Mesenchymal stem cell (in vitro differentiated cells and primary cell): ENCODE measurements at regions not wholly inside any gene's neighbourhood (a gene's known extent, or its start where the extent isn't known, plus 50 kb on each side); places are given as distances from the start of the nearest gene placed in this dataset.

Experiments
- DNase-seq: peaks from one replicate; pipeline ENCODE4 v3.0.0-alpha.2; 2013
- H2AFZ ChIP-seq: one replicate; pipeline ENCODE4 v1.6.1; 2013; ENCODE audit warnings: low read depth, mild to moderate bottlenecking, control low read depth, inconsistent platforms, low read length, moderate library complexity
- H2AK5ac ChIP-seq: 2 replicates; pipeline ENCODE4 v1.6.1; 2013; ENCODE audit warnings: low read length, moderate library complexity, mild to moderate bottlenecking, inconsistent platforms; ENCODE audit not compliant: severe bottlenecking
- H2BK120ac ChIP-seq: one replicate; pipeline ENCODE4 v1.6.1; 2013; ENCODE audit warnings: low read depth, mild to moderate bottlenecking, inconsistent platforms, low read length, moderate library complexity
- H2BK12ac ChIP-seq, 2 experiments: one replicate each; pipeline ENCODE4 v1.6.1; 2013; ENCODE audit warnings: inconsistent platforms in 2 of 2, low read length in 2 of 2, mild to moderate bottlenecking in 2 of 2, moderate library complexity in 2 of 2, control low read depth in 1 of 2
- H2BK15ac ChIP-seq: one replicate; pipeline ENCODE4 v1.6.1; 2013; ENCODE audit warnings: mild to moderate bottlenecking, low read depth, inconsistent platforms; ENCODE audit not compliant: poor library complexity, severe bottlenecking
- H2BK5ac ChIP-seq: 2 replicates; pipeline ENCODE4 v1.6.1; 2013; ENCODE audit warnings: low read depth, mild to moderate bottlenecking, low read length, control low read depth, inconsistent platforms; ENCODE audit not compliant: poor library complexity, severe bottlenecking
- H3K14ac ChIP-seq, 2 experiments: one replicate each; pipeline ENCODE4 v1.6.1; 2013; ENCODE audit warnings: inconsistent platforms in 2 of 2, low read length in 2 of 2, control low read depth in 1 of 2, mild to moderate bottlenecking in 1 of 2, moderate library complexity in 1 of 2
- H3K18ac ChIP-seq, 2 experiments: one replicate each; pipeline ENCODE4 v1.6.1; 2013; ENCODE audit warnings: inconsistent platforms in 2 of 2, low read length in 2 of 2, control low read depth in 1 of 2, low read depth in 1 of 2, mild to moderate bottlenecking in 1 of 2
- H3K23ac ChIP-seq, 2 experiments: one replicate each; pipeline ENCODE4 v1.6.1; 2013; ENCODE audit warnings: inconsistent platforms in 2 of 2, low read length in 2 of 2, mild to moderate bottlenecking in 2 of 2, moderate library complexity in 2 of 2, control low read depth in 1 of 2
- H3K27ac ChIP-seq: 2 replicates; pipeline ENCODE4 v1.5.1; 2013; ENCODE audit warnings: mild to moderate bottlenecking, moderate library complexity, low read length, control low read depth, inconsistent platforms; ENCODE audit not compliant: poor library complexity, severe bottlenecking
- H3K27me3 ChIP-seq, 2 experiments: 2 replicates each; pipeline versions ENCODE4 v1.6.1 to v1.7.0; 2013; ENCODE audit warnings: low read length in 2 of 2, mild to moderate bottlenecking in 2 of 2, moderate library complexity in 2 of 2, control low read depth in 1 of 2, inconsistent platforms in 1 of 2; ENCODE audit not compliant: control insufficient read depth in 1 of 2, insufficient read depth in 1 of 2
- H3K36me3 ChIP-seq, 2 experiments: 2 replicates each; pipeline versions ENCODE4 v1.6.1 to v1.7.0; 2013; ENCODE audit warnings: low read length in 2 of 2, control low read depth in 1 of 2, inconsistent platforms in 1 of 2, low read depth in 1 of 2, mild to moderate bottlenecking in 1 of 2; ENCODE audit not compliant: insufficient read depth in 2 of 2, control insufficient read depth in 1 of 2
- H3K4ac ChIP-seq, 2 experiments: one replicate each; pipeline ENCODE4 v1.6.1; 2013; ENCODE audit warnings: inconsistent platforms in 2 of 2, low read length in 2 of 2, mild to moderate bottlenecking in 2 of 2, moderate library complexity in 2 of 2, control low read depth in 1 of 2, low read depth in 1 of 2
- H3K4me1 ChIP-seq: 2 replicates; pipeline ENCODE4 v1.6.1; 2013; ENCODE audit warnings: low read depth, low read length, control low read depth; ENCODE audit not compliant: control insufficient read depth, insufficient read depth
- H3K4me2 ChIP-seq: 2 replicates; pipeline ENCODE4 v1.6.1; 2013; ENCODE audit warnings: low read length, mild to moderate bottlenecking, inconsistent platforms; ENCODE audit not compliant: poor library complexity, severe bottlenecking
- H3K4me3 ChIP-seq, 2 experiments: 2 replicates each; pipeline versions ENCODE4 v1.5.1 to v1.7.0; 2013; ENCODE audit warnings: low read length in 2 of 2, mild to moderate bottlenecking in 2 of 2, control low read depth in 1 of 2, low read depth in 1 of 2; ENCODE audit not compliant: insufficient read depth in 1 of 2
- H3K79me1 ChIP-seq: replicated peaks from 2 replicates; pipeline ENCODE4 v1.6.1; 2013; ENCODE audit warnings: mild to moderate bottlenecking, control low read depth, low read length, inconsistent platforms; ENCODE audit not compliant: poor library complexity, severe bottlenecking
- H3K9ac ChIP-seq: 2 replicates; pipeline ENCODE4 v1.7.0; 2013; ENCODE audit warnings: mild to moderate bottlenecking, low read length, moderate library complexity
- H3K9me3 ChIP-seq: 2 replicates; pipeline ENCODE4 v1.7.0; 2013; ENCODE audit warnings: mild to moderate bottlenecking, low read length; ENCODE audit not compliant: control insufficient read depth
- H4K8ac ChIP-seq: one replicate; pipeline ENCODE4 v1.6.1; 2013; ENCODE audit warnings: inconsistent platforms, mild to moderate bottlenecking, low read length, moderate library complexity
- H4K91ac ChIP-seq: one replicate; pipeline ENCODE4 v1.6.1; 2013; ENCODE audit warnings: mild to moderate bottlenecking, low read length, inconsistent platforms
- WGBS: methylation state at CpG from one replicate; pipeline ENCODE4 v1.1.7; 2013; ENCODE audit warnings: mixed read lengths; 5-methylcytosine and 5-hydroxymethylcytosine counted together

DNA sequence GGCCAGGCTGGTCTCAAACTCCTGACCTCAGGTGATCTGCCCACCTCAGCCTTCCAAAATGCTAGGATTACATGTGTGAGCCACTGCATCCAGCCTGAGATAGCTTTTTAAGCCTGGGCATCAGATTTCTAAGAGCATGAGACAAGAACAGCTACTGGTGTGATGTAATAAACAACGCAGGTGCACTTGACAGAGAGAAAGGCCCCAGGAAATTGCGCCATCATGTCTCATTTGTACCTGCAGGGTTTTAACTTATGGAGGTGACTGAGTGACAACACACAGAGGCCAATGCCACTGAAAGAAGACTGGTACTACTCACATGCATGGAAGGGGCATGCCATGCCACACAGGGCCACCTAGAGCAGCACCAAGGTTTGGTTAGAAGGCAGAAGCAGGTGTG is 209.4 kb downstream of the SP3 start:
- Histone ChIP-seq H3K14ac (no peak overlapping the region), H2AK5ac (no peak overlapping the region), H3K36me3 (no peaks in the 10 kb centered on the region), H3K4me2 (no peak overlapping the region), H2AFZ (no peak overlapping the region), H3K23ac (no peak overlapping the region), H2BK5ac (no peak overlapping the region), H3K27me3 (peaks cover 0 to 3% of the 10 kb centered on the region in 2 experiments), H3K9me3 (no peaks in the 10 kb centered on the region), H3K27ac (no peak overlapping the region), H2BK12ac (no peak overlapping the region), H4K8ac (no peak overlapping the region), H4K91ac (no peak overlapping the region), H3K18ac (no peak overlapping the region), H2BK15ac (no peak overlapping the region), H3K4ac (no peak overlapping the region), H2BK120ac (no peak overlapping the region), H3K9ac (no peak overlapping the region), H3K79me1 (no peaks in the 10 kb centered on the region), H3K4me1 (no peaks in the 10 kb centered on the region), H3K4me3 (no peak overlapping the region)
- DNase-seq = no peak
- WGBS = 95% methylated on average over 2 of the region's 2 CpGs

DNA sequence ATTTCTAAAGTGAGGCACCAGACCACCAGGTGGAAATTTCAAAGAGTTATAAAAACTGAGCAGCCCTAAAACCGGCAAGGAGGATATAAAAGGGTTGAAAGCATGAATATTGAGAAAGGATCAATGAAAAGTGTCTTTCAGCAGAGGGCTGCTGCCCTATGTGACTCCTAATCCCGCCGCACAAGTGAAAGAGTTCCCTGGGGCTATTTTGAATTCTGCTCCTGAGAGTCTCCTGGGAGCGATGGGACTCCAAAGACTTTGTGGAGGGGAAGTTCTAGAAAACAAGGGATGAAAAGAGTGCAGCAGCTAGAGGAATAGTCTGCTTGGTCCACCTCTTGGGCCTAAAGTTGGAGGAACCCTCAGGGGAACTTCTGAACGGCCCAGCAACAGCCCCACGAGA is 205.2 kb downstream of the SP3 start:
- Histone ChIP-seq H3K27ac (no peak overlapping the region), H4K91ac (no peak overlapping the region), H3K18ac (no peak overlapping the region), H4K8ac (no peak overlapping the region), H3K4me3 (no peak overlapping the region), H2BK15ac (no peak overlapping the region), H2BK12ac (no peak overlapping the region), H3K27me3 (no peaks in the 10 kb centered on the region), H2AFZ (no peak overlapping the region), H2BK5ac (no peak overlapping the region), H2AK5ac (no peak overlapping the region), H3K4ac (no peak overlapping the region), H3K23ac (peak overlapping the region in 1 of 2 experiments; percentile 40), H3K9ac (no peak overlapping the region), H3K79me1 (no peaks in the 10 kb centered on the region), H3K4me1 (no peaks in the 10 kb centered on the region), H3K14ac (no peak overlapping the region), H3K36me3 (peaks cover 0 to 3% of the 10 kb centered on the region in 2 experiments), H3K4me2 (no peak overlapping the region), H3K9me3 (no peaks in the 10 kb centered on the region), H2BK120ac (no peak overlapping the region)
- DNase-seq = no peak
- WGBS = 74% methylated on average over 6 of the region's 6 CpGs

DNA sequence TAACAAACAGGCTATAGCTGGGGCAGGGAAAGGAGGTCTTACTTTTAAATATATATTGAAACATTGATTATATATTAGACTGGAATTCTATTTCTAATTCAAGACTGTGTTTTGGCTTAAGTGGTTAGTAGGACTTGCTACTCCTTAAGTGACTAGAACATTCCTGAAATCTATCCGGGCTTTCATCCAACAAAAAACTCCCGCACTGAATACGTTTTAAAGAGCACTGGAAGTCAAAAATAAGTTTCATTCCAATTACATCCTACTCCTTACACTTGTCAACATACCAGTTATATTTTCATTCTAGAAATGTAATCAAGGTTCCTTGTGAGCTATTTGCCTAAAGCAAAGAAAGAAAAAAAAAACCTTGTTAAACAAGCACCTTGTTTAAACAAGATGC is 204.6 kb downstream of the SP3 start:
- no peak overlapping the region for H2BK120ac ChIP-seq
- H2BK5ac ChIP-seq = no peak overlapping the region
- no peaks in the 10 kb centered on the region for H3K9me3 ChIP-seq
- no peaks in the 10 kb centered on the region for H3K4me1 ChIP-seq
- H3K36me3 ChIP-seq = peaks cover 0 to 3% of the 10 kb centered on the region in 2 experiments
- H2BK15ac ChIP-seq = no peak overlapping the region
- WGBS = 100% methylated on average over 1 of the region's 3 CpGs
- H2AFZ ChIP-seq = no peak overlapping the region
- H3K23ac ChIP-seq = no peak overlapping the region
- H3K79me1 ChIP-seq = no peaks in the 10 kb centered on the region
- H3K27ac ChIP-seq = no peak overlapping the region
- H2BK12ac ChIP-seq = no peak overlapping the region
- no peak overlapping the region for H3K4ac ChIP-seq
- H3K14ac ChIP-seq = no peak overlapping the region
- H3K18ac ChIP-seq = no peak overlapping the region
- no peak overlapping the region for H3K9ac ChIP-seq
- no peak overlapping the region for H2AK5ac ChIP-seq
- H3K4me3 ChIP-seq = no peak overlapping the region
- H4K91ac ChIP-seq = no peak overlapping the region
- H3K4me2 ChIP-seq = no peak overlapping the region
- no peaks in the 10 kb centered on the region for H3K27me3 ChIP-seq
- H4K8ac ChIP-seq = no peak overlapping the region
- no peak for DNase-seq

DNA sequence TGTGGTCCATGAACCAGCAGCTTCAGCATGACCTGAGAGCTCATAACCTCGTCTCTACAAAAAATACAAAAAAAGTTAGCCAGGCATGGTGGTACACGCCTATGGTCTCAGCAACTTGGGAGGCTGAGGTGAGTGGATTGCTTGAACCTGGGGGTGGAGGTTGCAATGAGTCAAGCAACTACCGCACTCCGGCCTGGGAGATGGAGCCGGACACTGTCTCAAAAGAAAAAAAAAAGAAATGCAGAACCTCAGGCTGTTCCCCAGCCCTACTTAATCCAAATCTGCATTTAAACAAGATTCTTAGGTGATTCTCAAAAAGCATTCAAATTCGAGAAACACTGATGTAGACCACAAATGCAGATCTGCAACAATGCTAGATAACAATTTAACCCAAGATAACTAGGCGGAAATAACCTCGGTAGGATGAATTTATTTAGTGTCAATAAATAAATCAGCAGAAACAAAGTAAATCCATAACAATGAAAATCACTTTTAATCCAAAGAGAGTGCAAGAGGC is 203.5 kb downstream of the SP3 start:
- Histone ChIP-seq H3K9ac (no peak overlapping the region), H2BK15ac (no peak overlapping the region), H3K27me3 (no peaks in the 10 kb centered on the region), H3K4me1 (no peaks in the 10 kb centered on the region), H4K91ac (no peak overlapping the region), H4K8ac (no peak overlapping the region), H3K79me1 (no peaks in the 10 kb centered on the region), H2BK12ac (no peak overlapping the region), H3K4me3 (no peak overlapping the region), H2AFZ (no peak overlapping the region), H3K14ac (no peak overlapping the region), H3K4ac (no peak overlapping the region), H2BK120ac (no peak overlapping the region), H3K18ac (no peak overlapping the region), H3K9me3 (no peaks in the 10 kb centered on the region), H3K4me2 (no peak overlapping the region), H2AK5ac (no peak overlapping the region), H3K23ac (no peak overlapping the region), H3K36me3 (peaks cover 0 to 3% of the 10 kb centered on the region in 2 experiments), H2BK5ac (no peak overlapping the region), H3K27ac (no peak overlapping the region)
- WGBS = 84% methylated on average over 5 of the region's 8 CpGs
- DNase-seq = no peak
